Ammon's horn (tissue), 1 donor: ENCODE measurements at regions not wholly inside any gene's neighbourhood (a gene's known extent, or its start where the extent isn't known, plus 50 kb on each side); places are given as distances from the start of the nearest gene placed in this dataset.
"Not testable (repeated sequence)": the region's sequence is repeated elsewhere in the genome, so short reads cannot be mapped to it uniquely, and the experiment has no call there.

Experiments
- DNase-seq: peaks from one replicate; pipeline ENCODE4 v3.0.0-alpha.2; 2016; ENCODE audit warnings: low spot score

DNA sequence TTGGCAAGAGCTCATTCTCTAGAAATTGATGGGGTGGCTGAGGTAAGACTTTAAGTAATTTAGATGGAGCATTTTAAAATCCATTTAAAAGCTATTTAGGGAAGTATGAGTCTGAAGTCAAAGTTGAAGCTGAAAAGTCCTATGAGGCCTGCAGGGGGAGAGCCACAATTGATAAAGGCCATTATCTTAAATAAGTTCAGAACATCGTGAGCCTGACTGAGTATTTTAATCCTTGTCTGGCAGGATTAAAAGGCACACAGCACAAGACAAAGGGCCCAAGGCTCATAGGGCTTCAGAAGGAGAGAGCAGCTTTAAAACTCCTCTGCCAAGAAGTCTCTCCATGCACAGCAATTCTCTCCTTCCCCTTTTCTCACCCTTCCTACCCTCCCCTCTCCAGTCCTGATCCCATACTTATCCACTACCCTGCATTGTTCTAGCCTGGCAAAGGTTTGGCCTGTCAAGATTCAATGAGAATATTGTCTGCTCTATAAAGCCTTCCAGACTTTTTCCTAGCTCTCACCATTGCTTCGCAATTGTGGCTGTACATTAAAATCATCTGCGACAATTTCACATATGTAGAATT, 1312.9 kb downstream of the FAM181B start:
- no peak for DNase-seq

DNA sequence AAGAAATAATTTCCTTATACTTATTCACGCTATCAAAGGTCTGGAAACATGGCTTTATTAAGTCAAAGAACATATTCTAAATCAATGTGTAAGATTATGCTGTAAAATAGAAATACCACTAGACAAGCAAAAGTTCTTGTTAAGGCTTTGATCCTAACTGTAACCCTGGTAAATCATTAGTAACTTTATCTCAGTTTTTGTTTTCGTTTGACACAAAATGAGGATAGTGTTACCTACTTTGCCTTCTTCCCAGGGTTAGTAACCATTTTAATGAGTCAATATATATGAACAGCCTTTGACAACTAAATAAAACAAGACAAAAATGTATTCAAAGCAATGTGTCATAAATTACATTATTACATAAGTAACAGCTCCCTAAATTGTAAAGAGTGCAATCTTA, 1336.3 kb downstream of the FAM181B start:
- DNase-seq = no peak

DNA sequence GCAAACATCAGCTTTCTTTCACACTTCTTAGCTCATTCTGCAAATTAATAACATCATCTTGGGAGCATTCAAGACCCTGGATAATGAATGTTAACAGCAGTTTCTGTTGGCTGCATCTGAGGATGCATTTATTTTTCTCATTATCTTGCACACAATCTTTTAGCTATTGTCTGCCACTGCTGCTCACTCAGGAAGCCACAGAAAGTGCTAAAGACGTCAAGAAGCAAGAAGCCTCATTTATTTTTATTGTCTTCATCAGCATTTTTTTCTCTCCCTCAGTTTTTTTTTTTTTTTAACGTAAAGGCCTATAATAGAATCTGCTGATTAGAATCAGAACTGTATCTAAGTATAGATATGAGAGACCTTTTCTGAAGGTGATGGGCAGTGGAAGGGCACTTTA, 1339.4 kb downstream of the FAM181B start:
- no peak for DNase-seq

DNA sequence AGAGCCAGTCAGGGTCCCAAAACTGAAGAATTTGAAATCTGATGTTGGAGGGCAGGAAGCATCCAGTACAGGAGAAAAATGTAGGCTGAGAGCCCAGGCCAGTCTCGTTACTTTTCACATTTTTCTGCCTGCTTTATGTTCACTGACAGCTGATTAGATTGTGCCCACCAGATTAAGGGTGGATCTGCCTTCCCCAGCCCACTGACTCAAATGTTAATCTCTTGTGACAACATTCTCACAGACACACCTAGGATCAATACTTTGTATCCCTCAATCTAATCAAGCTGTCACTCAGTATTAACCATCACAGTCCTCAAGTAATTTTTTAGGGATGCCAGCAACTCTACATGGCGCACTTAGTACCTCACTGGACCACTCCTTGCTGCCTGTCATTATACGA, 1345.3 kb downstream of the FAM181B start:
- DNase-seq = no peak

DNA sequence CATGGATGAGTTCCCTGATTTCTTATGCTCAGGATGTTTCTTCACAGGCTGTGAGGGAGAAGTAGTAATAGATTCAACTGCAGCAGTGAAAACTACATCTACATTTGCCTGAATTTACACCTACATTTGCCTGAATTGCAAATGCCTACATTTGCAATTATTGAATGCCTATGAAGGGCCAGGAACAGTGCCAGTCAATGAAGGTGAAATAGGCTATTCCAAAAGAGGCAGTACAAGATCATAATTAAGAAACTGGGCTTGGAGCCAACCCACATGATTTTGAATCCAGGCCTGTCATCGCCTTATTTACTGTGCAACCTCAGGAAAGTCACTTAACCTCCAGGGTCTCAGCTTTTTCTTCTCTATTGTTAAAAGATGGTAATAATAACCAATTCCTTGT, 1353.3 kb downstream of the FAM181B start:
- no peak for DNase-seq

DNA sequence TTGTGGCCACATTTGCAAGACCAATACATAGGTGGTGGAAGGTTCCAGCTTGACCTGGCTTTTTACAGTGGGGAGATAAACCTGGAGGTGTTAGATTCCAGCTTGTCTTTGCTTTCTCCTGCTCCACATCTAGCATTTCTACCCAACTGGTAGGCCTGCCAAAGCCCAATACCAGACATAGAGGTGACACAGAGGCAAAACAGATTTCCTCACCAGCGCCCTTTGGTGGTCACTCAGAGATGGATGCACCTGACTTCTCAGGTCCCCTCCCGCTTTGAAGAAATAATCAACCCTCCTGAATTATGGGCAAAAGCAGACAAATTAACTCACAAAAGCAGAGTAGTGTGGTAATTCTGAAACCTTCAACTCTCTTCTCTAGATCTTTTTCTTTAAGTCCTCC, 1356.2 kb downstream of the FAM181B start:
- no peak for DNase-seq

DNA sequence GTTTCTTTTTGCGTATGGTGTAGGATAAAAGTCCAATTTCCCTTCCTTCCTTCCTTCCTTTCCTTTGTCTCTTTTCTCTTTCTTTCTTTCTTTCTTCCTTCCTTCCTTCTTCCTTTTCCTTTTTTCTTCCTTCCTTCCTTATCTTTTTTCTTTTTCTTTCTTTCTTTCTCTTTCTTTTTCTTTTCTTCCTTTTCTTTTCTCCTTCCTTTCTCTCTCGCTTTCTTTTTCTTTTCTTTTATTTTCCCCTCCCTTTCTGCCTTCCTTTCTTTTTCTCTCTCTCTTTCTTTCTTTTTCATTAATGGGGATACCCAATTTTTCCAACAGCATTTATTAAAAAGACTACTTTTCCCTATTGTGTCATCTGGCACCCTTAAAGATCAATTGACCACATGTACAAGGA, 1359.7 kb downstream of the FAM181B start:
- no peak for DNase-seq

DNA sequence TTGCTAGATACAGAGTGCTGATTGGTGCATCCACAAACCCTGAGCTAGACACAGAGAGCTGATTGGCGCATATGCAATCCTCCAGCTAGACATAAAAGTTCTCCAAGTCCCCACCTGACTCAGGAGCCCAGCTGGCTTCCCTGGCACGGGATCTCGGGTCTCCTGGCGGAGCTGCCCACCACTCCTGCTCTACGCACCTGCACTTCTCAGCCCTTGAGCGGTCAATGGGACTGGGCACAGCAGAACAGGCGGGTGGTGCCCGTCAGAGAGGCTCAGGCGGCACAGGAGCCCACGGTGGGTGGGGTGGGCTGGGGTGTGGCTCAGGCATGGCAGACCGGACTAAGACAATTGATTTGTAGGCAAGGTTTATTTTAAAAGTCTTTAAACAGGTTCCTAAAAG, 1365.5 kb downstream of the FAM181B start:
- DNase-seq = no peak

DNA sequence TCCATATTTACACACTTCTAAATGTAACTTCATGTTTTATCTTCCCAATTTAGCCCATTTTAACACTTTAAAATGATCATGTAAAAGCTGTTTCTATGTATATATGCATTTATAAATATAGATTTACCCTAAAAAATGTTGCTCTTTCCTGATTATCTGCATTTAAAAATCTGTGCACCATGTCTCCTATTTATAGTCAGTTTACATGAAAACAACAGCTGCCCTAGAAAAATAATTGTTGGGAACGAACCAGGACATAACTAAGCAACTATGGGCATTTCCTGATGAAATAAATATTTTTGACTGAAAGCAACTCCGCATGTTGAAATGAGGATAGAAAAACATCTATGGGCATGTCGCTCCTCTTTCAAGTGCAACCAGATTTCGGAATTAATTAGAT, 1368.2 kb downstream of the FAM181B start:
- DNase-seq = no peak

DNA sequence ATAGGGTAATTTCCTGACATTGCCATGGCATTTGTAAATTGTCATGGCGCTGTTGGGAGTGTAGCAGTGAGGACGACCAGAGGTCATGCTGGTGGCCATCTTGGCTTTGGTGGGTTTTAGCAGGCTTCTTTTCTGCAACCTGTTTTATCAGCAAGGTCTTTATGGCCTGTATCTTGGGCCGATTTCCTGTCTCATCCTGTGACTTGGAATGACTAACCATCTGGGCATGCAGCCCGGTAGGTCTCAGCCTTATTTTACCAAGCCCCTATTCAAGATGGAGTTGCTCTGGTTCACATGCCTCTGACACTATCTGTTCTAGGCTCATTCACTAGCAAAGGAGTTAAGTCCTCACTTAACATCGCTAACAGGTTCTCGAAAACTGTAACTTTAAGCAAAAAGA, 1374.2 kb downstream of the FAM181B start:
- no peak for DNase-seq

DNA sequence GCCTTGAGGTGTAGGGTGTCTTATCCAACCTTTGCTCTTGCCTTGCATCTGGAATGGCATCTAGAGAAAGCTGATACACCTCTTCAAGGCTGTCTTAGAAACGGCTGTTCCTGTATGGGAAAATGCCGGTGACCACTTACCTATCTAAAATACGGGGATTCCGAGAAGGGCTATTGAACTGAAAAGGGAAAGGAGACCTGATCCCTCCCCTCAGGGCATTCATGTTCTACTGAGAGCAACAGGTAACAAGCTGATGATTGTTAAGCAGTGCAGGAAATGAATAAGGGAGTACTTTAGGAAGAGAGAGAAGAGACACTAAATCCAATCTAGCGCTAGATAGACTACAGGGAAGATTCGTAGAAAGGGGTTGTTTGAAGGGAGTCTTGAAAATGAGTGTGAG, 1388.1 kb downstream of the FAM181B start:
- no peak for DNase-seq

DNA sequence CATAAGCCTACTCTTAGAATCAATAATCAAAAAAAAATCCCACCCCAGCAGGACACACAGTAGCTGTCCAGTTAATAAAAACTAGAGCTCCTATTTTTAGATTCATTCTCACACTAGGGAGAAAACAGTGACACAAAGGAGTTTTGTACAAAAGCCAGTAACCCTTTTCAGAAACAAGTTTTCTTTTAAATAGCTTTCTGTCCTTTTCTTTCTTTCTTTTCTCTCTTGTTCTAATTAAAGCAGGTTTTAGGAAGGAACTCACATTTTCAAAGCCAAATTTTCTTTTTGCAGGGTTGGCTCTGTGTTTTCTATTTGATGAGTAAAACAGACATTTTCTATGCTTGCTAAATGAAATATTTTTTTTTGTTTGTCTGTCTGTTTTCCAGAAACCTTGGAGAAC, 1390.7 kb downstream of the FAM181B start:
- DNase-seq = no peak

DNA sequence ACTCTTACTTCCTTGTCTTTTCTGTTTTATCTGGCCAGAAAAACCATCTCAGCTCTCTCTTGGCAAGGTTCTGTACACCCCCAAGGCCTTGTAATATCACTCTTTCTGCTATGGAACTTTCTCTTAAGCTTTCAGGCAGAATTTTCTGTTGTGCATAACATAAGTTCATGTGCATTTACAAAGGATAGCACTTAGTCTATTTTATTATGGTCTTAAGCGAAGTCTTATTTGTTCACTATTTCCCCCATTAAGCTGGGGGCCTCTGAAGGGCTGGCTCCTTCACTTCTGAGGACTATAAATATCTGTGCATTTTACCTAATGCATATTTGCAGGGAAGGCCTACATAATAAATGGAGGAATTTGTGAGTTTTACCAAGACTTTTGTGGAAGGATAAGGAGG, 1393.4 kb downstream of the FAM181B start:
- no peak for DNase-seq

DNA sequence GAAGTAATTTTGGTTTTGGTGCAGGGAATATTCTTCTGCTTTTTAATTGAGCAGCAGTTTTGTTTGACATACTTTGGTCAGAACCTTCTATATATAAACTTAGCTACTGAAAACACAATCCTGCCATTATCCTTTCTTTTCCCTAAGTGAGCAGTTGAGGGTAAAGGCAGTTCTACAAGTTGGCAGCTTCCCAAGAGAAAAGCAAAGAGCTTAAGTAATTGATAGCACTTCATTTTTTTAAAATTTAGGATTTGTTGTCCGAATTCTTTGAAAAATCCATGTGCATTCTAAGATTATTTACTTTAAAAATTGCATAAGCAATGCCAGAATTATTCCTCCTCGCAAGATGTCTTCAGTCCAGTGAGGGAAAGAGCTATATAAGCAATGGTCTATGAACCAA, 1394.1 kb downstream of the FAM181B start:
- no peak for DNase-seq

DNA sequence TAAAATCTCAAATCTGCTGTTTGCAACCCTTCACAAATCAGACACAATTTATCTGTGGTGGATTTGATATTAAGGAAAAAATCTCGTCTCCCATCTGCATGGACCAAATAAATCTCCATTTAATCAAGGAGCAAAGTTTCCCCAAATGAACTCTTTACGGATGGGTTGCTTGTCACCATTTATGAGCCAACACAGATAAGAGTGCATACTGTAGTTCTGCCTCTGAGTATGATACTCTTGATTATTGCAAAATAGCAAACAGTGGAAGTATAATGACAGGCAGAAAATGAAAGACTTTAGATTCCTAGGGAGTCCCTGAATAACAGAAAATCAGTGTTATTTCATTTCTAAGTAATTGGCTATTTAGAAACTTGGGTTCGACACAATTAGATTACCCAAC, 1395.9 kb downstream of the FAM181B start:
- DNase-seq = no peak

DNA sequence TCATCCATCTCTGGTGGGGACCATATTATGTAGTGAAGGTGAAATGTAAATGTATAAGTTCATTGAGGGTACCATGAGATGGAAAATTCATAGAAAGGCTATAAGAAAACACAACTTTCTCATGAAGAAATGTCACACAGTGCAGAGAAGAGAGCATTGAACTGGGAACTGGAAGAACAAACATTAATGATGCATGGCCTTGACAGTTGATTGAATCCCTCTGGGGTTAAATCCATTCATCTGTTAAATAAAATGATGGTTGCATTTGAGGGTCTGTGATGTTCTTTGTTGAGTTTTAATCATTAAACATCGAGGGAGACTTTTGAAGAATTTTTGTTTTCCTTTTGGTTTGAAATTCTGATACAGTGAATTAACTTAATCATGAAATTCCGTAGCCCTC, 1401.4 kb downstream of the FAM181B start:
- DNase-seq = no peak

DNA sequence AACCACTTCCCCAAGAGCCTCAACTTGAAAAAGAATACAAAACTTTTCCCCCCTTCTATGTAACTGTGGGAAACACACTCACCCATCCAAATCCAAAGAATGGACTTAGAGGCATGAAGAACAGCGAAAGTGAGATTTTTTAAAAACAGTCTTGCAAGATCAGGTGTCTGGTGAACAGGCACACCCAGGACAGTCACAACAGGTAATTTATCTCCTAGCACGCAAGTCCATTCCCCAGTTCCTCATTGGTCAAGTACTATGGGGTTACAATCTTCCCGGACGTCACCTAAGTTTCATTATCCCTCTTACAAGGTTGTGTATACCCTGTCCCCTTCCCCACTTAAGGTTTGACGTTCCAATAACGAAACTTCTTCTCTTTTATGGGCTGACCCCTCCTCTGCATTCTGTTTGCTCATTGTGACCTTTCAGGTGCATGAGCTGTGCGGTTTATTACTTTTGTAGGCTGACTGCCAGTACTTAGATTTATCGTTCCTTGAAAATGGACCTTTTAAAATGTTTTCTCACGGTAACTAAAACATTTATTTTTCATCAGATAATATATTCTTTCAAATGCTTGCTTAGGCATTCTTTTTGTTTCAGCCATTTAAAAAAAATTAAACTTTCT, 1401.9 kb downstream of the FAM181B start:
- DNase-seq = no peak

DNA sequence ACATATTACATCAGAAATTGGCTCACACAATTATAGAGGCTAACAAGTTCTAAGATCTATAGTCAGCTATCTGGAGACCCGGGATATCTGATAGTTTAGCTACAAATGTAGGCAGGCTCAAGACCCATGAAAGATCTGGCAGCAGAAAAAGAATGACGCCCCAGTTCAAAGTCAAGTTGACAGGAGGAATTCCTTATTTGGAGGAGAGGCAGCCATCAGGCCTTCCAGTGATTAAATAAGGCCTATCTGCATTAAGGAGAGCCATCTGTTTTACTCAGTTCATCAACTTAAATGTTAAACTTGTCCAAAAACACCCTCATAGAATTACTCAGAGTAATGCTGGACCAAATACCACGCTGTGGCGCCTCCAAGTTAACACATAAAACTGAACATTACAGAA, 1402.6 kb downstream of the FAM181B start:
- no peak for DNase-seq

DNA sequence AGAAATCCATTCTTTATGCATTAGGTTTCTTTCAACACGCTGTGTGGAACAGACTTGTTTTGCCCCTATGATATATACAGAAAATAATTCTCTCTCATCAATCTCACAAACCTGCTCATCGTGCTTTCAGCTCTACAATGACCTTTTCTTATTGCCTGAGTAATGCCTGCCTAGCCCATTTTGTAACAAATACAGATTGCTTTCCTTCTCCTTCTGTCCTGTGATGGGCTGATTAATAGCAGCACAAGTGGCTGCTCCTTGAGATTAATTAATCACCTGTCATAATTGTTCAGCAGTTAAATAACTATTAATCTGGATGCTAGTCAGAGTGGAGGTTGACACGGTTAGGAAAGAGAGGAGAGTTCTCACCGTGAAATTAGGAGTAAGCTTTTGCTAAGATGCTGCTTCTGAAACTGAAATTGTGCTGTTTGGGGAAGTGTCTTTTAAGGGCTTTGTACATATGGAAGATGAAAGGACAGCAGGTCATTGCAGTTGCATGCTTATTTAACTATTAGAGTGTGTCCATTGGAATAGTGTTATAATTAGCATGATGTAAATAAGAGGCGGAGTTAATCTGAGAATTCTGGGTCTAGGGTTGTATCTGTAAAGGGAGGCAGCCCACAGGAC, 1430.5 kb downstream of the FAM181B start:
- DNase-seq = no peak

DNA sequence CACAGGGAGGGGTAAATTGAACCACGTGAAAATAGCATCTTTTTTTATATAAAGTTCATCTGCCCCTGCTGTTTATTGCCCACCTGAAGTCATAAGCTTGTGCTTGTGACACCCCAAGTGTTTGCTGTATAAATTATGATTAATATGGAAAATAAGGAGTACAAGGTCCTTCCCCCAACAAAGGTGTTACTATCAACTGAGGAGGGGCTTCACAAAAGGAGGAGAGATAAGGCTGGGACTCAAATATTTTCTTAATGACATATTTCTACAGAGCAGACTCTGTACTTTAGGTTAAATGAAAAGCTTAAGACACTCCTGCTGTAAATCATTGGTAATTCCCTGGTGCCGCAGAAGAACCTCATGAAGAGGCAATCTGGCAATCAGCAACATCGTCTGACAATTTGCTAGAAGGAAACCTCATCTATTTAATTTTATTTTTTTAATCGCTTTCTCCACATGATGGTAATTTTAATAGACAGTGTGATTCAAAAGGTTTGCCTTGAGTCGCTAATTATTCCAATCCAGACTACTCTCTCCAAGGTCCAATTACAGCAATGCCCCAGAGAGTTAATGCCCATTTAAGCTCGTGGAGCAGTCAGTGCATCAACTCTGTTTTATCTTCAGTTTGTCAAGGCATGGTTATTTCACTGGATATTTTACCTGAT, 1432.4 kb downstream of the FAM181B start:
- DNase-seq = no peak

DNA sequence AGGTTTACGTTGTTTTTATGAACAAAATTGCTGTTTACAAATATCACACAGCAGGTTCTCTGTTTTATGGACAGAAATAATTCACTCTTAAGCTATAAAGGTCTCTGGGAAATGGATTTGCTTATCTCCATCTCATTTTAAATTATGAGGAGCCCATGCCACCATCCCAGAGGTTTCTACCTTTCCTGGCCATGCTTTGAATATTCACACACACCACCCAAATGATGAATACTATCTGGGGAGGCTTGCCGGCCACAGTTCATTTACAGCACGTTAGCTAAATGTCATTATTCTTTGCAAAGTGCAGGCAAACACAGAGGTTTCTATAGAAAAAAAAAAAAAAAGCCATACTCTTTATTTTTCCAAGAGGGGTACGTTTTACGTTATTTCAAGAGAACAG, 1446.7 kb downstream of the FAM181B start:
- DNase-seq = no peak

DNA sequence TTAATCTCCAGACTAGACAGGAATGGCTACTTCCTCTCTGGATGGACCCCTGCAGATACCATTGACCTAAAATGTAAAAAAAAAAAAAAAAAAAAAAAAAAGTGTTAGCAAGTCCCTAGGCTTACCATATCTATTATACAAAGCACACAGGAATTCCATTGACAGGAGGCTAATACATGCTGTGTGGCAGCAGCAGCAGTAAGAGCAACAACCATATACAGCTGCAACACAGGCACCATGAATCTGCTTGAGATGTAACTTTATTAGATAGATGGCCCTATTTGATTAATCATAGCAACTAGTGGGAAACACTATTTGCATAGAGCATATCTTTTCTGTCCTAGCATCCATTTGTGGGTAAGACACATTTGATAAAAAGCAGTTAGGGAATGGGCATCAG, 1447.1 kb downstream of the FAM181B start:
- DNase-seq = no peak

DNA sequence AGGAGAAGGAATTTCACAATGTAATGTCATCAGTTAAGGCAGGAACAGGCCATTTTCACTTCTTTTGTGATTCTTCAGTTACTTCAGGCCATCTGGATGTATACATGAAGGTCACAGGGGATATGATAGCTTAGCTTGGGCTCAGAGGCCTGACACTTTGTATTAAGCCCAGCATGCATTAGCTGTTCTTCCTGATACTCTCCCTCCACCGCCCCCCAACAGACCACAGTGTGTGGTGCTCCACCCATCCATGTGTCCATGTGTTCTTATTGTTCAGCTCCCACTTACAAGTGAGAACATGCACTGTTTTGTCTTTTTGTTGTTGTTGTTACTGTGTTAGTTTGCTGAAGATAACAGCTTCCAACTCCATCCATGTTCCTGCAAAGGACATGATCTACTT, 1453.4 kb downstream of the FAM181B start:
- DNase-seq = not testable (repeated sequence)
